ENCODE measurements at regions not wholly inside any gene's neighbourhood (a gene's known extent, or its start where the extent isn't known, plus 50 kb on each side); places are given as distances from the start of the nearest gene placed in this dataset.

DNA sequence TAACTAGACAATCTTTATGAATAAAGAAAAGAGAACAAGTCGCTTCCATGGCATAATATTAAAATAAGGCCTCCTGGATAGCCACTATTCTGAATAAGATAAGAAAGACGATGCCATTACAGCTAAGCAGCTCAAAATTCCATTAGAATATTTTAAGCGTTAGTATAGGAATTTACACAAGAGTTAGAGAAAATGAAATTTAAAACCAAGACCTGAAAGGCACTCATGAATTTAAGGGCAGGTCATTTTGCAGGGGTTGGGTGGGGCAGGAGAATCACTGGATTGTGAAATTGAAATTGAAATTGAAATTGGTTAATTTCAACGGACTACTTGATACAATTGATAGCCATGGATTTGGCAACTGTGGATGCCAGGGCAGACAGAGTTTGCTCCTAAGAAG lies 91.8 kb upstream of the GOLGA8J start:
- H4K20me1 ChIP-seq (ENCODE audit: insufficient read depth, low read length): no peaks in the 10 kb centered on the region
- H3K36me3 ChIP-seq (replicated peaks; ENCODE audit: low read depth, low read length): no peaks in the 10 kb centered on the region
- H3K79me2 ChIP-seq (ENCODE audit: low read length): no peaks in the 10 kb centered on the region
- no peak overlapping the region for H3K9ac ChIP-seq (ENCODE audit: low read length)
- no peak overlapping the region for H3K4me2 ChIP-seq (ENCODE audit: low read length)
- no peak overlapping the region for H2AFZ ChIP-seq (ENCODE audit: low read depth, low read length)
- no peaks in the 10 kb centered on the region for H3K9me3 ChIP-seq (ENCODE audit: insufficient read depth, low read length)
- H3K4me1 ChIP-seq (ENCODE audit: low read length): no peaks in the 10 kb centered on the region
- H3K4me3 ChIP-seq (ENCODE audit: low read length): no peak overlapping the region
- no peak overlapping the region for H3K27ac ChIP-seq (ENCODE audit: low read length)
- H3K27me3 ChIP-seq (ENCODE audit: low read depth, low read length): peaks cover 23% of the 10 kb centered on the region
- no peak for TF ChIP-seq EZH2phosphoT487 (IDR thresholded peaks at IDR 0.05; ENCODE audit: low read depth)
- TF ChIP-seq, protein P1, sequence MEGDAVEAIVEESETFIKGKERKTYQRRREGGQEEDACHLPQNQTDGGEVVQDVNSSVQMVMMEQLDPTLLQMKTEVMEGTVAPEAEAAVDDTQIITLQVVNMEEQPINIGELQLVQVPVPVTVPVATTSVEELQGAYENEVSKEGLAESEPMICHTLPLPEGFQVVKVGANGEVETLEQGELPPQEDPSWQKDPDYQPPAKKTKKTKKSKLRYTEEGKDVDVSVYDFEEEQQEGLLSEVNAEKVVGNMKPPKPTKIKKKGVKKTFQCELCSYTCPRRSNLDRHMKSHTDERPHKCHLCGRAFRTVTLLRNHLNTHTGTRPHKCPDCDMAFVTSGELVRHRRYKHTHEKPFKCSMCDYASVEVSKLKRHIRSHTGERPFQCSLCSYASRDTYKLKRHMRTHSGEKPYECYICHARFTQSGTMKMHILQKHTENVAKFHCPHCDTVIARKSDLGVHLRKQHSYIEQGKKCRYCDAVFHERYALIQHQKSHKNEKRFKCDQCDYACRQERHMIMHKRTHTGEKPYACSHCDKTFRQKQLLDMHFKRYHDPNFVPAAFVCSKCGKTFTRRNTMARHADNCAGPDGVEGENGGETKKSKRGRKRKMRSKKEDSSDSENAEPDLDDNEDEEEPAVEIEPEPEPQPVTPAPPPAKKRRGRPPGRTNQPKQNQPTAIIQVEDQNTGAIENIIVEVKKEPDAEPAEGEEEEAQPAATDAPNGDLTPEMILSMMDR (IDR thresholded peaks at IDR 0.05; ENCODE audit: low read depth, low read length): no peak

DNA sequence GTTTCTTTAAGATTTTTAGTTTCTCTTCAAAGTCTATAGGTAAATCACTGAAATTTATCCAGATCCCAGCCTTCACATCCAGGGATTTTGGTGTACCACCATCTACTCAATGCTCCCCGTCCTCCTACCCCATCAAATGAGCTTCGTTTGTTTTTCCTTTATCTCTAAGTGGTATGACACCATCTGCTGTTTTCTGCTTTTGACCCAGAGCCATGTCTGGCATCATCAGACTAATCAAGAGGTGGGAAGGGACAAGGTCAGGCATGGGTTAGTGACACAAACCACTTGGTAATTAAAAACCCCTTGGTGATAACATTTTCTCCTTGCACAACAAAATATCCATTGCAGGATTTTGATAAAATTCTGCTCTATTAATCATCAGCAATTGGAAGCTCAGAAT lies 92.7 kb upstream of the GOLGA8J start:
- TF ChIP-seq, protein P1 (IDR thresholded peaks at IDR 0.05; ENCODE audit: low read depth, low read length): no peak
- TF ChIP-seq EZH2phosphoT487 (IDR thresholded peaks at IDR 0.05; ENCODE audit: low read depth): no peak

DNA sequence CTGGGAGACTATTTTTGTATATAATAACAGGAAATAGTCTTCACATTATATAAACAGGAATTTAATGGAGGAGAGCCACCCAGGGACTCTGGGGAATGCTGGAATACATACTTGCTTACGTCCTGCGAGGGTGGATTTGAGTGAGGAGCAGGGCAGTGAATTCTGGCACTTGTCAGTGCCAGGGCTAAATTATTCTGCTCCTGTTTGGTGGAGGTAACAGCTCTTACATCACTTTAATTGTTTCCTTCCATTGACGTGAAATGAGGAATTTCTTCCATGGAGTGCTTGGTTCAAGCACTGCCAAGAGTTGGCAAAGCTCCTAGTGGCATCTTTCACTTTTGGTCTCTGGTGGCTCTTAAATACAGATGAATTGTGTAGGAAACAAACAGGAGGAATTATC lies 94.1 kb upstream of the GOLGA8J start:
- no peaks in the 10 kb centered on the region for H3K36me3 ChIP-seq (replicated peaks; ENCODE audit: low read depth, low read length)
- peaks cover 23% of the 10 kb centered on the region for H3K27me3 ChIP-seq (ENCODE audit: low read depth, low read length)
- no peaks in the 10 kb centered on the region for H3K9me3 ChIP-seq (ENCODE audit: insufficient read depth, low read length)
- H3K79me2 ChIP-seq (ENCODE audit: low read length): no peaks in the 10 kb centered on the region
- no peak for TF ChIP-seq EZH2phosphoT487 (IDR thresholded peaks at IDR 0.05; ENCODE audit: low read depth)
- TF ChIP-seq, protein P1 (IDR thresholded peaks at IDR 0.05; ENCODE audit: low read depth, low read length): no peak
- no peaks in the 10 kb centered on the region for H4K20me1 ChIP-seq (ENCODE audit: insufficient read depth, low read length)
- H3K4me3 ChIP-seq (ENCODE audit: low read length): no peak overlapping the region
- no peak overlapping the region for H3K9ac ChIP-seq (ENCODE audit: low read length)
- no peak overlapping the region for H3K4me2 ChIP-seq (ENCODE audit: low read length)
- no peaks in the 10 kb centered on the region for H3K4me1 ChIP-seq (ENCODE audit: low read length)
- no peak overlapping the region for H3K27ac ChIP-seq (ENCODE audit: low read length)
- H2AFZ ChIP-seq (ENCODE audit: low read depth, low read length): no peak overlapping the region

More for the DNA sequence above, 92.7 kb upstream of the GOLGA8J start:
- Histone ChIP-seq H3K79me2 (ENCODE audit: low read length) (no peaks in the 10 kb centered on the region), H3K4me2 (ENCODE audit: low read length) (no peak overlapping the region), H3K9ac (ENCODE audit: low read length) (no peak overlapping the region), H3K27ac (ENCODE audit: low read length) (no peak overlapping the region), H3K4me1 (ENCODE audit: low read length) (no peaks in the 10 kb centered on the region), H3K9me3 (ENCODE audit: insufficient read depth, low read length) (no peaks in the 10 kb centered on the region), H3K4me3 (ENCODE audit: low read length) (no peak overlapping the region), H3K27me3 (ENCODE audit: low read depth, low read length) (peaks cover 23% of the 10 kb centered on the region), H2AFZ (ENCODE audit: low read depth, low read length) (no peak overlapping the region), H3K36me3 (replicated peaks; ENCODE audit: low read depth, low read length) (no peaks in the 10 kb centered on the region), H4K20me1 (ENCODE audit: insufficient read depth, low read length) (no peaks in the 10 kb centered on the region)

DNA sequence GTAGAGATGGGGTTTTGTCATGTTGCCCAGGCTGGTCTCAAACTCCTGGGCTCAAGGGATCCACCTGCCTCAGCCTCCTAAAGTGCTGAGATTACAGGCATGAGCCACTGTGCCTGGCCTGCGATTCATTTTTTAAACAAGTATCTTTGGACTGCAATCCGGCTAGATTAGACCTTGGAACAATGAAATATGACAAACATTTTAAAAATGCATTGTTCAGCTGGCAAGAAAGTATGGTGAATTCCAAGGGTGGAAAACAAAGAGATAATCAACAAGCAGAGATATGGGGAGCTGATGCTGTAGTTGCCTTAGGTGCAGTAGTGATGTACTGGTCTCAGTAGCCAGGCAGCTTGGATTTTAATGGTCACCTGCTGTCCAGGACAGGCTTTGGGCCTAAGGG lies 95.8 kb upstream of the GOLGA8J start:
- Histone ChIP-seq H2AFZ (ENCODE audit: low read depth, low read length) (no peak overlapping the region), H3K4me1 (ENCODE audit: low read length) (no peaks in the 10 kb centered on the region), H3K4me3 (ENCODE audit: low read length) (no peak overlapping the region), H3K36me3 (replicated peaks; ENCODE audit: low read depth, low read length) (no peaks in the 10 kb centered on the region), H4K20me1 (ENCODE audit: insufficient read depth, low read length) (no peaks in the 10 kb centered on the region), H3K79me2 (ENCODE audit: low read length) (no peaks in the 10 kb centered on the region), H3K9ac (ENCODE audit: low read length) (no peak overlapping the region), H3K27me3 (ENCODE audit: low read depth, low read length) (peaks cover 23% of the 10 kb centered on the region), H3K4me2 (ENCODE audit: low read length) (no peak overlapping the region), H3K27ac (ENCODE audit: low read length) (no peak overlapping the region), H3K9me3 (ENCODE audit: insufficient read depth, low read length) (no peaks in the 10 kb centered on the region)
- TF ChIP-seq, protein P1 (IDR thresholded peaks at IDR 0.05; ENCODE audit: low read depth, low read length): no peak
- no peak for TF ChIP-seq EZH2phosphoT487 (IDR thresholded peaks at IDR 0.05; ENCODE audit: low read depth)

Measured in OCI-LY3 (cell line).